Astrocyte (in vitro differentiated cells and primary cell): ENCODE measurements at regions not wholly inside any gene's neighbourhood (a gene's known extent, or its start where the extent isn't known, plus 50 kb on each side); places are given as distances from the start of the nearest gene placed in this dataset.

Source experiments
- DNase-seq: peaks from one replicate; pipeline ENCODE4 v3.0.0-alpha.2; 2010; ENCODE audit warnings: low read depth
- FAIRE-seq: peaks from 2 replicates; lab custom pipeline; 2011; peaks lifted over from hg19 to GRCh38; lab: Jason Lieb, UNC
- H2AFZ ChIP-seq: 2 replicates; pipeline ENCODE4 v1.6.0; 2012; ENCODE audit warnings: low read depth, low read length, inconsistent platforms
- H3K27ac ChIP-seq: 2 replicates; pipeline ENCODE4 v1.5.1; 2011; ENCODE audit warnings: low read depth, low read length, inconsistent platforms
- H3K27me3 ChIP-seq: 2 replicates; pipeline ENCODE4 v1.6.0; 2011; ENCODE audit warnings: low read length, inconsistent platforms; ENCODE audit not compliant: insufficient read depth
- H3K36me3 ChIP-seq: 2 replicates; pipeline ENCODE4 v1.5.1; 2011; ENCODE audit warnings: low read length, inconsistent platforms; ENCODE audit not compliant: insufficient read depth
- H3K4me1 ChIP-seq: 2 replicates; pipeline ENCODE4 v1.5.1; 2011; ENCODE audit warnings: low read length, inconsistent platforms; ENCODE audit not compliant: insufficient read depth
- H3K4me2 ChIP-seq: 2 replicates; pipeline ENCODE4 v1.6.0; 2012; ENCODE audit warnings: low read length, inconsistent platforms
- H3K4me3 ChIP-seq: 2 replicates; pipeline ENCODE4 v1.5.1; 2011; ENCODE audit warnings: low read depth, mild to moderate bottlenecking, low read length, inconsistent platforms; ENCODE audit not compliant: insufficient read depth
- H3K79me2 ChIP-seq: 2 replicates; pipeline ENCODE4 v1.6.0; 2012; ENCODE audit warnings: mild to moderate bottlenecking, low read length, inconsistent platforms; ENCODE audit not compliant: insufficient read depth
- H3K9ac ChIP-seq: 2 replicates; pipeline ENCODE4 v1.6.0; 2012; ENCODE audit warnings: mild to moderate bottlenecking, low read length, inconsistent platforms
- H3K9me3 ChIP-seq: 2 replicates; pipeline ENCODE4 v1.5.1; 2012; ENCODE audit warnings: low read depth, mild to moderate bottlenecking, low read length, inconsistent platforms; ENCODE audit not compliant: insufficient read depth
- H4K20me1 ChIP-seq: 2 replicates; pipeline ENCODE4 v1.6.0; 2012; ENCODE audit warnings: low read length, inconsistent platforms; ENCODE audit not compliant: insufficient read depth
- H3K27ac Mint-ChIP-seq: one replicate; pipeline ENCODE4 v1.8.0; 2021; ENCODE audit warnings: mild to moderate bottlenecking, mixed read lengths; ENCODE audit not compliant: unreplicated experiment
- H3K27me3 Mint-ChIP-seq: one replicate; pipeline ENCODE4 v1.8.0; 2021; ENCODE audit warnings: low read depth, mixed read lengths; ENCODE audit not compliant: unreplicated experiment
- H3K36me3 Mint-ChIP-seq: one replicate; pipeline ENCODE4 v1.8.0; 2021; ENCODE audit warnings: low read depth, mixed read lengths; ENCODE audit not compliant: unreplicated experiment
- H3K4me1 Mint-ChIP-seq: one replicate; pipeline ENCODE4 v1.8.0; 2021; ENCODE audit warnings: low read depth, mixed read lengths; ENCODE audit not compliant: unreplicated experiment
- H3K4me3 Mint-ChIP-seq: one replicate; pipeline ENCODE4 v1.8.0; 2021; ENCODE audit warnings: mild to moderate bottlenecking, moderate library complexity, mixed read lengths; ENCODE audit not compliant: unreplicated experiment
- H3K9me3 Mint-ChIP-seq: one replicate; pipeline ENCODE4 v1.8.0; 2021; ENCODE audit warnings: mild to moderate bottlenecking, mixed read lengths; ENCODE audit not compliant: unreplicated experiment
- CTCF ChIP-seq: IDR thresholded peaks from 2 replicates; pipeline ENCODE4 v1.5.1; 2011; ENCODE audit warnings: low read depth, mild to moderate bottlenecking, inconsistent platforms, low read length, moderate library complexity; ENCODE audit not compliant: insufficient read depth
- EZH2 ChIP-seq: IDR thresholded peaks from 2 replicates; pipeline ENCODE4 v1.6.1; 2012; ENCODE audit warnings: mild to moderate bottlenecking, low read length, inconsistent platforms; ENCODE audit not compliant: insufficient read depth

- no peak for TF ChIP-seq CTCF
- no peak overlapping the region for H3K9ac ChIP-seq
- no peaks in the 10 kb centered on the region for H3K36me3 ChIP-seq
- Mint-ChIP-seq H3K27ac (no peak overlapping the region), H3K27me3 (no peaks in the 10 kb centered on the region), H3K36me3 (no peaks in the 10 kb centered on the region), H3K9me3 (peaks cover 3% of the 10 kb centered on the region), H3K4me3 (no peak overlapping the region), H3K4me1 (no peaks in the 10 kb centered on the region)
- FAIRE-seq (no peak), DNase-seq (no peak)
- no peak overlapping the region for H3K27ac ChIP-seq
- no peaks in the 10 kb centered on the region for H4K20me1 ChIP-seq
- no peak overlapping the region for H3K4me2 ChIP-seq
- peaks cover 3% of the 10 kb centered on the region for H3K9me3 ChIP-seq
- H3K27me3 ChIP-seq, result no peaks in the 10 kb centered on the region
- H3K79me2 ChIP-seq, result no peaks in the 10 kb centered on the region
- H2AFZ ChIP-seq, result no peak overlapping the region
- no peaks in the 10 kb centered on the region for H3K4me1 ChIP-seq
- H3K4me3 ChIP-seq, result no peak overlapping the region
Observed at GRCh38 chr6:100135977-100136376, 142.0 kb upstream of the MCHR2 start.

GRCh38 chr6:100134703-100135102 lies 140.7 kb upstream of the MCHR2 start:
- peak; percentile 22 for DNase-seq
- H3K79me2 ChIP-seq, result no peaks in the 10 kb centered on the region
- Mint-ChIP-seq H3K36me3 (no peaks in the 10 kb centered on the region), H3K4me1 (no peaks in the 10 kb centered on the region), H3K27me3 (no peaks in the 10 kb centered on the region), H3K27ac (no peak overlapping the region), H3K9me3 (peaks cover 8% of the 10 kb centered on the region), H3K4me3 (no peak overlapping the region)
- peaks cover 3% of the 10 kb centered on the region for H3K9me3 ChIP-seq
- no peak overlapping the region for H3K4me3 ChIP-seq
- H3K27me3 ChIP-seq, result no peaks in the 10 kb centered on the region
- no peaks in the 10 kb centered on the region for H4K20me1 ChIP-seq
- no peak overlapping the region for H3K9ac ChIP-seq
- no peak overlapping the region for H3K4me2 ChIP-seq
- H3K4me1 ChIP-seq, result no peaks in the 10 kb centered on the region
- no peak overlapping the region for H3K27ac ChIP-seq
- no peaks in the 10 kb centered on the region for H3K36me3 ChIP-seq
- H2AFZ ChIP-seq, result no peak overlapping the region
- TF ChIP-seq CTCF (no peak), EZH2 (no peak)
- FAIRE-seq, result no peak

- H3K36me3 Mint-ChIP-seq, result no peaks in the 10 kb centered on the region
- Histone ChIP-seq H3K27ac (no peak overlapping the region), H3K79me2 (no peaks in the 10 kb centered on the region), H3K27me3 (no peaks in the 10 kb centered on the region), H4K20me1 (no peaks in the 10 kb centered on the region), H2AFZ (no peak overlapping the region), H3K9me3 (peaks cover 3% of the 10 kb centered on the region), H3K9ac (no peak overlapping the region), H3K4me1 (no peaks in the 10 kb centered on the region), H3K4me2 (no peak overlapping the region), H3K36me3 (no peaks in the 10 kb centered on the region), H3K4me3 (no peak overlapping the region)
- H3K4me3 Mint-ChIP-seq, result no peak overlapping the region
- no peak for FAIRE-seq
- TF ChIP-seq CTCF (no peak), EZH2 (no peak)
- peaks cover 8% of the 10 kb centered on the region for H3K9me3 Mint-ChIP-seq
- no peak overlapping the region for H3K27ac Mint-ChIP-seq
- H3K4me1 Mint-ChIP-seq, result no peaks in the 10 kb centered on the region
- DNase-seq, result no peak
- H3K27me3 Mint-ChIP-seq, result no peaks in the 10 kb centered on the region
Observed at GRCh38 chr6:100134297-100134696, 140.3 kb upstream of the MCHR2 start.
